EH (cell line): ENCODE measurements at regions not wholly inside any gene's neighbourhood (a gene's known extent, or its start where the extent isn't known, plus 50 kb on each side); places are given as distances from the start of the nearest gene placed in this dataset.

Experiments used
- DNase-seq: peaks from one replicate; pipeline ENCODE4 v3.0.0-alpha.2; 2015; ENCODE audit warnings: low read depth

DNA sequence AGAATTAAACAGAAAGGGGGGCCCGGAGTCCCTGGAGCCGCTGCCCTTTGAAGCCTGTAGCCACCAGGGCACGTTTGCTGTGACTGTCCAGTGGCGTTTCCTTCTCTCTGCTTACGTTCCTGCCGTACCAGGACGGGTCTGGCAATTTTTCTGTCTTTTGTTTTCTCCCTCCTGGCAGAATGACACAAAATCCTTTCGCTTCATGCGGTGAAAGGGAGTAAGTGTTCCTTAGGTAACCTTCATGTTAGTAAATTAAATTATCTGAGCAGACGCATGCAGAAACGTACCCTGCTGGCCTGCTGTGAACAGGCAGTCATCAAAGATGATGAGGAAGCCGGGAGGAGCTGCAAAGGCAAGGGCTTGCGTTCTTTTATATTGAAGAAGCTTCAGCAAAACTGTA is 299.3 kb upstream of the ARGLU1 start:
- DNase-seq = no peak

DNA sequence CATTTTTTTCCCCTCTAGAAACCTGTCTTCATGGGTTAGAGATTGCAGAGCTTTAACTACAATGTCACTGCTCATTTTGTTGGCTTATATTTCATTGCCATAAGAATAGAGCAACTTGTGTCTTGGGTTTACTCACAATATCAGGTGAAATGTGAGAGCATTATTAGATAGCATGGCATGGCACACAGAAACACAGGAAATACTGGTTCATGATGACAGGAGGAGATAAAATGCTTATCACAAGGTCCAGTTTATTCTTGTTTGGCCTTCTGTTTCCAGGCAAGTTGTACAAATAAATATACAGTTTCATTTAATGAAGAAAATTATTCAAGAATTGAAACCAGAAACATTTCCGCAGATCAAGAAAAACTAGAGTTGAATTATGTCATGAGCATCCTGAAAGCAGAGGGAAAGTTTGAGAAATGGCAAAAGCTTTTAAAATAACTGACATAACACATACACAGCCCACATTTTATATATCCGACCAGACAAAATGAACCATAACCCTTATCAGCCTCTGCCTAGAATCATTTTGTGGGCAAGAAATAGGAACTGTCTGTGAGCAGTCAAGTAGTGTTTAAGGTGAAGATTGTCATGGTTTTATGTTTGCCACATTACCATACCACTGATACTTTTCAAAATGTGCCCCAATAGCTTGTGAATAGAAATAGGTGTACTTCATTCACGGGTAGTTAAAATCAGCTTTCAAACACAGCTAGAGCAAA is 297.9 kb upstream of the ARGLU1 start:
- no peak for DNase-seq

DNA sequence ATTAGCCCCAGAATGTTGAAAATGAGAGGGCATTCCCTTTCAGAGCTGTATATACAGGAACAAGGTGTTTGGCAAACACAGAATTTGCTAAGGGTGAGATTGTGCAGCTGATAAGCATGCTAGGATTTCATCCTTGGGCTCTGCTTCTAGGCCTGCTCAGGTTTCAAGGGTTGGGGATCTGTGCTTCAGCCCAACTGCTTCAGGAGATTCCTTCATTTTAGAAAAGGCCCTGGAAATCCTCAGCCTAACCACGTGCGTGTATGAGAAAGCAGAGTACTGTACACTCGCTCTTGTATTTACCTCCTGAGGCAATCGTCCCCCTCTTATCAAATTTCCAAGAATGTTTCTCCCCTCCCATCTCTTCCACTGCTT is 291.6 kb upstream of the ARGLU1 start:
- DNase-seq = no peak

DNA sequence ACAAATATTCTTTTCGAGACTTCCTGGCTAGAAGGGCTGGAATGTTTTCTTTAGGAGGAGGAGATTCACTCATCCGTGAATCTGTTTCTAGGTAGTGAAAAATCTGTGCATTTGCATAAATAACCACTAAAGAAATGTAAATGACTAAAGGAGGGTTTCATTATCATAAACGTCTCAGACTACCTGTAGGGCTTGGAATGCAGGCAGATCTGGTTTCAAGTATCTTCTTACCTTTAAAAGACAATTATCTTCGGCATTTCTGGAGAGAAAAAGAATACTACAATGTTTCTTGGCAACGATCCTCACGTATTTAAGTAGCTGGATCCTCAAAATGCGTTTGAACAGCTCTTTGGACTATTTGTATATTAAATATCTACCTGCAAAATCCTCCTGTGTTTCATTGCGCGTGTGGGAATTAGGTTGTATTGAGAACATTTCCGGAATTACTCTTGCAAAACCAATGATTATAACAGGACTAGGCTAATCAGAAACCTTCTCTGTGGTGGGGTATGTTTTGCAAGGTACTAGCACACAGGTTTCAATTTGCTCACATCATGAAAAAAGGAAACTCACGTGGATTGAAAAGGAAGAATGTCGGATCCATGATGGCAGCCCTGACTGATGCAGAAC is 291.1 kb upstream of the ARGLU1 start:
- no peak for DNase-seq

DNA sequence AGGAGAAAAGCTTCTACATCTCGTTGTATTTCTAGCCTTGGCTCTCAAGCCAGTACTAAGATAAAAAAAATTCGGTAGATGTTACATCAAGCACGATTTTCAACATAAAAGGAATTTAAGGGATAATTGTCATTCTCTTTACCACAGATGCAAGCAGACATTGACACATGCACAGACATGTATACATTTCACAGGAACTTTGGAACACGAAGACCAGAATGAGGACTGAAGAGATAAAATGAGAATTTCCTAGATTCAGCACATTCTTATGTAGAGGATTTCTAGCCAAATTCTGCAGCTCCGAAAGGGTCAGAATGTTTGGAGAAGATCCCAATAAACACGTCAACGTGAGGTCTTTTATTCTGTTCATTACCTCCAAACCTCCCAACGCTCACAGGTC is 284.5 kb upstream of the ARGLU1 start:
- DNase-seq = no peak

DNA sequence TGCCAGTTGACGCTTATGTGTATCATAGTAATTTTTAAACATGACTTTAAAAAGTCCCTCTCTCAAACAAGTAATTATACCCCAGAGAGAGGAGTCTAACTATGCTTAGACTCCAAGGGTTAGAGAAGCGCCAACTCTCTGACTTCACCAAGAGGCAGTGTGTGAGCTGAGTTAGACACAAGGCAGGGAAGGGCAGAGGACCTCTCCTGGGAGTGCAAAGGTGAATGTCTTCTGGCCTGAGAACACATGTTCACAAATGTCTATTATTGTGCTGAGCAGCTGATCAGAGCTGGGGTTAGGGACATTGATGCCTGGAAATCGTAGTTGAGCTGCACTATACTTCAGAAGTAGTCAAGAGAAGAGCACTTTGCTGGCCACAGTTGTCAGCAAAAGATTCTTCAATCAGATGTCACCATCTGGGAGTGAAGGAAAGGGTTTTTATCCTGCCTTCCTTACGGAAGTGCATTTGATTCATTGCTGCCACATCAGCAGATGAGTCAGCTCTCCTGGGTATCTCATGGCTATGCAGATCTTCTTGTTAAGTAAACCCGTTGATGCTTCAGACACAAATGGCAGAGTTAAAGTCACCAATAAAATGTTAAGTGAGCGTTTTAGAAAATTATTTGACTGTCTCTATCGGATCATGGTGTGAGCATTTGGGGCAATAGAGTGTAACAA is 283.2 kb upstream of the ARGLU1 start:
- no peak for DNase-seq

DNA sequence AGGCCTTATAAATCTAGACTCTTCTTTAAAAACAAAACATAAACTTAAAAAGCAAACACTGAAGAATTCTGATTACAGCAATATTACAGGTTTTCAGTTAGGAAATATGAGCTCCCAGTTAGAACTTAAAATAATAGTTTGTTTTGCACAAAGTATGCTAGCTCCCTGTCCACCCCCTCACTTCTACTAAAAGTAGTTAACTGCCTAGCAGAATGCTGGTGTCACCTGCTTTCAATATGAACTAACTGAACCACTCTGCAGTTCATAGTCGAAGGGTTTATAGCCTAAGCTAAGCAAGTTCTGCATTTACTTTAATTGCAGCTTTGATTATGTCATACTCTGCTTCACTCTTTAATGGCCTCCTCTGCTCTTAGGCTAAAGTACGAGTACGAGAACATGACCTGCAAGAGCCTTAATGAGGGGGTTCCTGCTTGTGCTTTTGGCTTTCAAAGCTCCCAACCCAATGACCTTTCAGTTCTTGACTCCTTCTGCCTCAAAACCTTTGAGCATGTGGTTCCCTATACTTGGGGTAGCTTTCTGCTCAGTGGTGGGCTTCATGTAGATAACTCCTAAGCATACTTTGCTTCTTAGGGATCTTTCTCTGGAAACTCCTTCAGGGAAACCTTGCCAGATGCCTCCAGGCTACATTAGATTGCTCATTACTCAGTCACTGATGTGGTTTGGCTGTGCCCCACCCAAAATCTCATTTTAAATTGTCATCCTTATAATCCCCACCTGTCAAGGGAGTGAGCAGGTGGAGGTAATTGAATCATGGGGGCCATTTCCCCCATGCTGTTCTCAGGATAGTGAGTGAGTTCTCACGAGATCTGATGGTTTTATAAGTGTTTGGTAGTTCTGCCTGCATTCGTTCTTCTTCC is 278.9 kb upstream of the ARGLU1 start:
- no peak for DNase-seq

DNA sequence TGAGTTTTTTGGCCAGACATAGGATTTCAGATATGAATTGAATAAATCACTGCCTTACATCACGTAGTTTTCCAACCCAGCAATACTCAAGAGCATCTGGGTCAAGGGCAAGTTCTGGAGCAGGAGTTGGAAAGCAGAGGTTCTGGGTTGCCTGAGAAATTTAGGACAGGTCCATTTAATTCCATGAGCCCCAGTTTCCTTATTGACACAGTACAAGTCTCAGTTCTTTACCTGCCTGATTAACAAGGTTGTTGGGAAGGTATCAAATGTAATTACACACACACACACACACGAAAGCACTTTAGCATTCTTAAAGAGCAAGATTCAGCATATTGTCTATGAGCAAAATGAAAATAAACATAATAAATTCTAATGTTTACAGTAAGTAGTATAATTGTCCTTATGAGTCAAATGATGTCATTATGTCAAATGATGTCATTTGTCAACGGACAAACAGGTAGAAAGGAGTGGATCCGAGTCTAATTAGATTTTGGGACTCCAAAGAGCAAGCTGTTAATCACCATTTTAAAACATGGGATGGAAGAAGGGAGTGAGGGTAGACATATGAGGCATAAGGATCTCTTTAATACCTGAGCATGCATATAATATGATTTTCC is 268.4 kb upstream of the ARGLU1 start:
- no peak for DNase-seq

DNA sequence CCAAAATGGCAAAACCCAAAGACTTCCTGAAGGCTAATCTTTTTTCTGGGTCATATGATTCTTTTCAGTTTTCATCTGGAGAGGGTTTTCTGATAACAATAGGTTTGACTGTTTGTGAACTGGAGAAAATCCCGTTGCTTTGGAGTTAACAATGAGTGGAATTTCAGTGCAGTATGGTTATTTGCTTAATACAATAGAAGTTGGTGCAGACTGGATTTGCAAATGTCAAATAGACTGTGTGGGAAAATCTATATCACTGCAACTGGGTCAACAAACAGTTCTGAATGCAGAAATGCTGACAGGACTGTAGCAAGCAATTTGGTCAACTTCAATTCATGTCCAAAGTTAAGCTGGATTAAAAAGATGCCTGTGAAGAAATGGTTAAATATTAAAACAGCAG is 267.5 kb upstream of the ARGLU1 start:
- DNase-seq = no peak

DNA sequence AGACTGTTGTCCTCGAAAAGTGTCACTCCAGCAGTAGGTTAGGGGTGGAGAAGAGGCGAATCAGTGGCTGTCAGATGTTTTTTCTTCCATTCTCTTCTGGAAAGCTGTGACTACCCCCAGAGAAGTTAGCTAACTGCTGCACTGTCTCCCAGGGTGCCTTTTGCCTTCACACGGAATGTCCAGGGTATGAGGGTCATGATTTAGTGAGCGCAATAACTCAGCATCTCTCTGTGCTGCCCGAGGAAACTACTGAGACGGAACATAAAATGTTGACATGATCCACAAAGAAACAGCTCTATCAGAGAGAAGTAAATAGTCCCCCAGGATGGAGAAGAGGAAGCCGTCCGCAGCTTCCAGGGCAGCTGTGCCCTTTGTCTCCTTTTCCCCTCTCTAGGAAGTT is 254.0 kb upstream of the ARGLU1 start:
- no peak for DNase-seq

DNA sequence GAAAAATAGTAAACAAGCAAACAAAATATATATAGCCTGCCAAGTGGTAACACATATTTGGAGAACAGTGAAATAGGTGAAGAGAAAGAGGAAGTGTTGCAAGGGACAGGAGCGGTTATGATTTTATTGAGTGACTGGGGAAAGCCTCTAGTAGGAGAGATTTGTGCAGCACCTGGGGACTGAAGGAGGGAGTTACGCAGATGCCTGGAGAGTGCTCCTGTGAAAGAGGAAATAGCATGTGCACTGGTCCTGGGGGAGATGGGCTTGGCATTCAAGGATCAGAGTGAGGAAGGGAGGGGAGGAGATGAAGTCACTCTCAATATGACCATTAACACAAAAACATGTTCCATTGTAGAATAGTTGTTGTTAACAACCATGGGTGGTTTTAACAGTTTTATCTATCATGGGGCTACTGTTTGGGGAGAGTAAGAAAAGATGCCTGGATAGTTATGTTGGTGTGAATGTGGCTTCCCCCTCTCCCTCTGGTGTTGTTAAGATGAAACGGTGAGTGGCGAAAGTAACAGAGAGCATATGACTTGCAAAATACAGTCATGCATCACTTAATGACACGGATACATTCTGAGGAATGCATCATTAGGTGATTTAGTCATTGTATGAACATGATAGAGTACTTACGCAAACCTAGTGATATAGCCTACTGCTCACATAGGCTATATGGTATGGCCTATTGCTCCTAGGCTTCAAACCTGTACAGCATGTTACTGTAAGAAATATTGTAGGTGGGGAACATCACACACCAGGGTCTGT is 251.7 kb upstream of the ARGLU1 start:
- no peak for DNase-seq

DNA sequence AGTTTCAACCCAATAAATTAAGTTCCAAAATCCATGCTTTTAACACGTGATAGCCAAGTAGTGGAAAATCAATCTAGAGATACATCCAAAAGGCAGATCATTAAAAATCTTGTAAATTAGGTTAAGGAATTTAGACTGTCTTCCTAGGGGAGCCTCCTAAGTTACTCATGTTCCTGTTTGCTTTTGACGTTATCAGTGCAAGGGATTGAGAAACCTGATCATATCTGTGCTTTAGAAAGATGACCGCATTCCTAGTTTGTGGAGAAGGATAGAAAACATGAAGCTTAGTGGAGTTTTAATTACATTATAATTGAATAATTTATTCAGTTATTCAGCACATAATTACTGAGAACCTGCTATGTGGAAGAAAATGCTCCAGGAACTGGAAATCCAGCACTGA is 251.0 kb upstream of the ARGLU1 start:
- no peak for DNase-seq

DNA sequence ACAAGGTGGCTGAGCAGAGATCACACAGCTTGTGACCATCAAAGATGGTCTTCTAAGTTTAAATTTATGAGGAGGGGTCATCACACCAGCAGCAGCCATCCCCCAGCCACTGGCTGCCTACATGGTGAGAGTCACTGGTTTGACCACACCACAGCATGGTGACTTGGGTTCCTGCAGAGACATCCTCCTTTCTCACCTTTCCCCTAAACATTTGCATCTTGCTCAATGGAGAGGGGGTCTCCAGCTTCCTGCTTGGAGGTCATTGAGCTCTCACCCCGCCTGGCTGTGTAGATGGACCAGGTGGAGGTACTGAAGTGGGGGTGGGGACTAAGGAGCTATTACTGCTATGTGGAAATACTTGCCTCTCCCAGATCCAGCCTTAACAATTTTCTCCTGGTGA is 247.6 kb upstream of the ARGLU1 start:
- DNase-seq = no peak

DNA sequence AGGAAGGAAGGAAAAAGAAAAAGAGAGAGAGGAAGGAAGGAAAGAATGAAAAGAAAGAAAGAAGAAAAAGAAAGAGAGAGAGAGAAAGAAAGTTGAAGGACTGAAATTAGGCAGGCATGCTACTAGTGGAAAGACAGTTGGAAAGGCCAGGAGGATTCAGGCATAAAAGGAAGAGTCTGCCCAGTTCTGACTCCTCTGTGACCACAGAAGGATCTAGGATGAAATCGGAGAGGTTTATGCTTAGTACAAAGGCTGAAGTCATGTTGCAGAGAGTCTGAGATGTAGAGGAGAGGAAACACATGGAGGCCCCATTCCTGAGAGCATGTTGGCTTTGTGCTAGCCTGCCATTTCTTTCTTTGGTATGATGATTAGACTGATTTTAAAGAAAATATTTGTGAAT is 246.5 kb upstream of the ARGLU1 start:
- no peak for DNase-seq

DNA sequence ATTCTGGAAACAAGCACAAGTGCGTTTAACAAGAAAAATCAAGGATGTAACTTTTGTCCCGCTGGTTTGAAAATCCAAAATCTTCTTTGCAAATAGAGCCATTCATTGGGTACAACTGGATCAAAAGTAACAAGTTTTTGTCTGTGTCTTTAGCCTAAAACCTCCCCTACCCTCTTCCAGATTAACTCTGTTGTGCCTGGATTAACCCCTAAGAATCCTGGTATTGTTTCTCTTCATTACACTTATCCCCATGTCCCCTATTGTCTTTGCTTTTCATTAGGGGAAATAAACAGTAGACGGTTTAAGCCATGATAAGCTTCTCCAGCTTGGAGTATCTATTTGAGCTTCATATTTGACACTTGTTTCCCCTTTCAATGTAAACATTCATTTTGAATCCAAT is 242.1 kb upstream of the ARGLU1 start:
- DNase-seq = no peak

DNA sequence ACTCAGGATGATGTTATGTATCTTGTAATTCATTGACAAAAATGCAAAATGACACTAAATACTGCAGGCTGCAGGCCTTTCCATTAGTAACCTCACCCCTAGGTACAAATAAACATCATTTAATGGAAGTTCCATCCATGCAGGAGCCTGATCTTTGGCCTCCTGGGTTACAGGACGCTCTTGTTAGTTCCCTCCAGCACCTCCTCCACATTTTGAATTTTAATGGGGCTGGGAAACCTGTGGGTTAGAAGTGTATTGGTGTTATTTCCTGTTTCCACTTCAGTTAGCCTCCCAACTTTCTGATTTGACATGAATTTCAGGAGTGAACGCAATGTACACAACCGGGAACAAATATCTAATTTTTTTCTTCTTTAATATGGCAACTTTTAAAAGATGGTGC is 237.1 kb upstream of the ARGLU1 start:
- DNase-seq = no peak

DNA sequence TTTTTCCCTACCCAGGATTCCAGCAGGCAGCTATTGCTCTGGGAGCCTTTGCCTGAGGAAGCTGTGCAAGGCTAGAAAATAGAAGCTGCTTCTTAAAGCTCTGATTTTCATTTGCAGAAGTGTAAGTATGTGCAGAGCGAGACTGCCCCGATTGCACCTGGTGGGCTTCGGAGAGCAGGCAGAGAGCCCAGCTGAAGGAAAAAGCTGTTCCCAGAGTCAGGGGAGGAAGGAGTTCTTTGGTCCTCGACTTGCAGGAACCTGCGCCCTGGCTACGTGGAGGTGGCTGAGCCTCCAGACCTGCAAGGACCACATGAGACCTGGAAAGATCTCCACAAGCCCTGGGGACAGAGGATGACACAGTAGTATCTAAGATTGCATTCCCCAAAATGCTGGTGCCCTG is 235.0 kb upstream of the ARGLU1 start:
- DNase-seq = no peak

DNA sequence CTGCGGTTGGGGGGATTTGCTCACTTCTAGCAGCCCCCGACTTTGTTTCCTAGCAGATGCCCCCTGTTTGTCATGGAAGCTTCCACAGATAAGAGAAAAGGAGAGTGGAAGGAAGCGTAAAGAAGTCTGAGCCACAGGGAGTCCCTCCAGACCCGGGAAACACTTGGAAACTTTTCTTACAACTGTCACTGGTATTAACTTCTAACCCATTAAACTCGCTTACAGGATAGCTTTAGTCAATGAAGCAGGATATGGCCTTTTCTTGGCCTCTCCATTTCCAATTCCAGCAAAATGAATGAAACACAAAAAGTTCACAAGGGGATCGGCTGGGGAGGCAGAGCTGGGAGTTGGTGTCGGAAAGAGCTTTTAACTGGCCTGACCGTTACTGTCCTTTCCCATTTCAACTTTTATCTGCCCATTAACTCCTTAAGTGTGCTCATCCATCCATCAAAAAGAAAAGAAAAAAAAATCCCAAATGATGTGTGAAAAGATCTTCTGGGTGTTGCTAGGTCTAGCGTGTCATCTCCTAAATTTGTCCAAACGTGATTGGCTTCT is 231.9 kb upstream of the ARGLU1 start:
- no peak for DNase-seq

DNA sequence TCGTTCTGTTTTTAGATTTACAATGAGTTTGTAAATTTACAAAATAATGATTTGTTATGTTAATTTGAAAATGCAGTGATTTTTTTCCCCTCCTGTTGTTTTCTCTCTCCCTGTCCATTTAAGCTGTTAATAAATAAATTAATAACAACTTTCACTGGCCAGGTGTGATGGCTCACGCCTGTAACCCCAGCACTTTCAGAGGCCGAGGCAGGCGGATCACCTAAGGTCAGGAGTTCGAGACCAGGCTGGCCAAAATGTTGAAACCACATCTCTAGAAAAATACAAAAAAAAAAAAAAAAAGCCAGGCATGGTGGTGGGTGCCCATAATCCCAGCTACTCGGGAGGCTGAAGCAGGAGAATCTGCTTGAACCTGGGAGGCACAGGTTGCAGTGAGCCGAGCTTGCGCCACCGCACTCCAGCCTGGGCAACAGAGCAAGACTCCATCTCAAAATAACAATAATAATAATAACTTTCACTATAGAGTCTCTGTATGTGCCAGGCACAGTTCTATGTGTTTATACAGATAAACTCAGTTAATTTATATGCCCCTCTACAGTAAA is 229.2 kb upstream of the ARGLU1 start:
- DNase-seq = no peak

DNA sequence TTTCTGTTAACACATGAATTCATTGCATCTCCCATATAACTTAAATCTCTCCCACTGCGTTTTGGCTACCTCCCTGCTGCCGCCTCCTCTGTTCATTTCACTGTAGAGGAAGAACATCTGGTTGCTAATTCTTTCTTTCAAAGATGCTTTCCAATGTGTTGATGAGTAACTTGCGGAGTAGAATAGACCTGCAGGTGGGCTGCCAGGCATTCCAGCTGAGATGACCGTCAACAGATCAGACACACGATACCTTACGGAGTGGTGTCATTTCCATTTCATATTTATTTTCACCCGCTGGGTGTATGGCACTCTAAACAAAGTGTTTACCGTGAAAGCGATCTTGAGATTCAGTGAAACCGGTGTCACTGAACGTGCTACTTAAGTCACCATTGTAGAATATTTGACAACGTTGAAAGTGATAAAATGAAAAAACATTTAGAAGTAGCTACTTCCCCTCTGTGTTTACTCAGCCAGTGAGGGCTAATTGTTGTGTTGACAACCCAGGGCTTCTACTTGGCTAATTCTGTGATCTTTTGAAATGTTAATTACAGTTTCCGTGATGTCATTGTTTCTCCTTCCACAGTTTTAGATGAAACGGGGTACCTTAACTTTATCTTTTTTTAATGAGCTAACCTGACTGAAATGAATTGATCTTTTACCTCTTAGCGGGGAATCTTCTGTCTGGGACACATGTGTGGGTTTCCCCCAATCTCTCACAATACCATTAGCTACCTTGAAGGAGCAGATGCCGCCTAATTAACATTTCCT is 228.5 kb upstream of the ARGLU1 start:
- DNase-seq = no peak
